ENCODE measurements at regions not wholly inside any gene's neighbourhood (a gene's known extent, or its start where the extent isn't known, plus 50 kb on each side); places are given as distances from the start of the nearest gene placed in this dataset.

DNA sequence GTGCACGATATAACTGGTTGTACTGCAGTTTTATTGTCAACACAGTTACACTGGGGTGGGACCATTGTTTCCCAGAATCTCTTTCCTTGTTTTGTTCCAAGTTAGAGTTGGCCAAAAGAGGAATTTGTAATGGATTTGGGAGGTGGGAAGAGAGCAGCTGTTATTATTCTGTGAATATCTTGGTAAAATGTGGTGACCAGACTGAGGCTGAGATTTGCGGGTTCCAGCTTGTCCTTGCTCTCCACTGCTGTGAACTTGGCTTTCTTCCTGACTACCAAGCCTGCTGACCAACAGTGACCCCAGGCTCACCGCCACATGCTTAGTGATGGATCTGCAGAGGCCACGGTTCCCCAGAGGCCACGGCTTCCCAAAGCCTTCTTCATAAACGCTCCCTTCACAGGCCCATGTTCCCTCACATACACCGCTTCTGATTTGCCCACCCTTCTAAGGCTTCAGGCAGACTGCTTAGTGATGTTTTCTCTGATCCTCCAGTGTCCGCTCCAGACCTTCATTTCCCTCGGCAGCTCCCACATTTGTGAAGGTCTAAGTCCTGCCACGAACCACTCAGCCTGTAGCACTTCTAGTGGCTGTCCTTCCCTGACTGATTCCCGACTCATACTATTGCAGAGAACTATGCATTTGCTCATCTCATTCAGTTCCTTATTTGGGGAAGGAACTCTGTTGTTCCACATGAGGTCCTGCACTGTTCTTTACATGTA lies 525.5 kb upstream of the RGMA start:
- DNase-seq, result no peak

DNA sequence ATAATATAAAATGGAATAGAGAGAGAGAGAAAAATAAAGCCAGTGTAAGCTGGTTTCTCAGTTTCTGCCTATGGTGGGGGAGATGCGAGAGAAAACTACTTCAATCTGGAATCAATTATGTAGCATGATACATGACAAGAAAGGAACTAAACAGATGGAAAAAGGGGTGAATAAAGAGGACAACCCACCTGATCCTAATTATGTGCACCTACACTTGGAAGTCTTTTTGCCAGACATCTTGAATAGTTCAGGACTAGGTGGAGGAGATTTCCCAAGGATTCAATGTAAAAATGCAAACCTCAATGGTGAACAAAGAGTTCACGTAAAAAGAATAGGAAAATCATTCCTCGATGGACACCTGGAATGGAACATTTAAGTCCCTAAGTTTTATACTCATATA lies 524.4 kb upstream of the RGMA start:
- DNase-seq, result no peak

DNA sequence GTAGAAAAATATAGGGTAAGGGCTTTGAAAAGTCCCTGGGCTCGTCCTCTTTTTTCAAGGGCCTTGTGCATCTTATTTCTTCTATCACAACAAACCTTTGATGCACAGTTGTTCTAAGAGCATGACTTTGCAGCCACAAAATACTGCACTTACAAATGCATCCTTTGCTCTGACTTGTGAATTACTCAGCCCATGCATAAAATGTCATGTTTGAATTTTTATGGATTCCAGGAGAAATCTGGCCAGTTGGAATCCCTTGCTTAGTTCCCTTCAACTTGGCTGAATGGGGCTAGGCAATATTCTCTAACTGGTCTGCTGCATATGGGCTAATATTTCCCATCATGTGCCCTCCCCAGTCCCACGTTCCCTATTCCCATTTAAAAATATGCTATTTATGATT lies 523.9 kb upstream of the RGMA start:
- no peak for DNase-seq

DNA sequence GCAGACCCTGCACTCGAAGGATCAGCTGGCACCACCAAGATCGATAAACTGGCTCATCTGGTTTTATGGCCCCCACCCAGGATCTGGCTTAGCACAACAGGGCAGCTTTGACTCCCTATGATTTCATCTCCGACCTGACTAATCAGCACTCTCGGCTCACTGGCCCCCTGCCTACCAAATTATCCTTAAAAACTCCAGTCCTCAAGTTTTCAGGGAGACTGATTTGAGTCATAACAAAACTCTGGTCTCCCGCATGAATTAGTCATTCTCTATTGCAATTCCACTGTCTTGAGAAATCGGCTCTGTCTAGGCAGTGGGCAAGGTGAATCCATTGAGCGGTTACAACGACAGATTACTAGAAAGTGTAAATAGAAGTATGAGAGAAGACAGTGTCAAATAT lies 521.9 kb upstream of the RGMA start:
- no peak for DNase-seq

DNA sequence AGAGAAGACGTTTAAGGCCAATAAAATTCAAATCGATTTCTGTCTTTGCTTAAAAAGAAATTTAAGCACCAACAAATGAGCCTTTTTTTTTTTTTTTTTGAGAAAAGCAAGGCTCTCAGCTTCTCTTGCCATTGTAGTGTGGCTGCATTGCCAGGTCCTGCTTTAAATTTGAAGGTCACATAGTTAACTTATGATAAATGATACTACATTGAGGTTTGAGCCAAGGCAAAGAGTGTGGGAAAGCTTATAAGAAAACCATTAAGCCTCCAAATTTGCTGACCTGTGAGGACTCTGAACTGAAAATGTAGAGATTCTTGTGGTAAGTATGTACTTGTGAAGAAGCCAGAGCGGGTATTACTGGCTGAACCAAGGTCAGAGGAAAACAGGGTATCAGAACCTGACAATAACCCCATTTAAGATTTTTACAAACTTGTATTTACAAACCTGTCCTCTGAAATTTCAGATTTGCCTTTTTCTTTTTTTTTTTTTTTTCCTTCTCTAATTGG lies 519.7 kb upstream of the RGMA start:
- DNase-seq, result no peak

DNA sequence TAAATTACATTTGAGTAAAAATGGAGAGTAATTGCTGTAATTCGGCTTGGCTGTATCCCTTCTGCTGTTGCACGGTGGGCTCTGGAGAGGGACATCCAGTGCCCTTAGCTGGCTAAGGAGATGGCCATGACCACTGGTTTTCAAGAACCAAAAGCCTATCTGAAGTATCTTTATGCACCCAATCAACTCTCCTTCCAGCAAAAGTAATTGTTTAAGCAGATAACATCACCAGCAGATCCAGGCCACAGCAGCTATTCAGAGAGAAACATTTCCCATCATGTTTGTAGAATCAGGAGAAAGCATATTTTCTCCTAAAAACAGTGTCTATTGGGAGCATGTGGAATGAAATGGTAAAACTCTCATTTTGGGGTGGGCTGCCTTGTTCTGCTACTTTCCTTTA lies 514.5 kb upstream of the RGMA start:
- no peak for DNase-seq

DNA sequence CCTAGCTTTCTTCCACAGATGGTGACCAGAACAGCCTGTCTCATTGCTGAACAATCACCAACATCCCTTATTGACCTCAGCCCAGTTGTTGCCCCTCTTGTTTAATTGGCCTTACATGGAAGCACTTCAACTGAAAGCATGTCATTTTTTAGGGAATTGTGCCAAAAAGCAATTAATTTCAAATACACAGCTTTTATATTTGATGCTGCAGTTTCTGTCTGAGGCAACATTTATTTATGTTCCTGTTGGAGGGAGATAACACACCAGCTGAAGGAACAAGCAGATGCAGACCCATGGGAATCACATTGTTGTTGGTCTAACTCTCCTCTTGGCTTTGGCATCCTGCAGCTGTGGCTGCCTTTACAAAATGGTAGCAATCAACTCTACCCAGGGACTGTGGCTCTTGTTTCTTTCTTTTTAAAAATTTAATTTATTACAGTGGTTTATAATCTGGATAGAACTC lies 498.1 kb upstream of the RGMA start:
- DNase-seq, result no peak

DNA sequence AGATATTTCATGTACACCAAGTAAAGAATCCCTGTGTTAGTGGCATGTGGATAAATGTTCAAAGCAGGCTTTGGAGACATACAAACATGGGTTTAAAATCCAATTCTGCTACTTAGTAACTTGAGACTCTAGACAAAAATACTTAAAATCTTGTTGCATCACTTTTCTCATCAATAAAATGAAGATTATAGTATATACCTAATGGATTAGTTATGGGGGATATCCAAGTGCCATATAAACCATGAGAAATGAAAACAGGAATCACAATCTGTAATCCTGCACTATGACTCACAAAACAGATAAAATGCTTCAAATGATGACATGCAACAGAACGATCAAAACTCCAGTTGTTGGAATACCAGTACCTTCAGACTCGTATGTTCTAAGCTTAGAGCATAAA lies 496.0 kb upstream of the RGMA start:
- DNase-seq, result no peak

DNA sequence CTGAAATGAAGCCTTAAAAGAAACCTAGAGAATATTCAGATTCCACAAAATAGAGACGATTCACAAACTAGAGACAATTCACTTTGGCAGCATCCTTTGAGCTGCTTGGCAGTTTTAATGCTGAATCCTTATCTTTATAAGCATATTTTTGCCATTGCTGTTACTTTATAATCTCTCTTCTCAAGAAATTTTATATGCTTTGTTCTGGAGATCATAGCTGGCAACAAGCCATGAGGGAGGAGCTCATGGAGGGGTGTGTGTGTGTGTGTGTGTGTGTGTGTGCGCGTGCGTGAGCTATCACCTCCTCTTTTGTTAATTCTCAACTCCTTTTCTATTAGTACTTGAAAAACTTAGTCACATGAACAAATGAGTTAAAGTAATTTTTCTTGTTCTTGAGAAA lies 495.0 kb upstream of the RGMA start:
- DNase-seq, result no peak

DNA sequence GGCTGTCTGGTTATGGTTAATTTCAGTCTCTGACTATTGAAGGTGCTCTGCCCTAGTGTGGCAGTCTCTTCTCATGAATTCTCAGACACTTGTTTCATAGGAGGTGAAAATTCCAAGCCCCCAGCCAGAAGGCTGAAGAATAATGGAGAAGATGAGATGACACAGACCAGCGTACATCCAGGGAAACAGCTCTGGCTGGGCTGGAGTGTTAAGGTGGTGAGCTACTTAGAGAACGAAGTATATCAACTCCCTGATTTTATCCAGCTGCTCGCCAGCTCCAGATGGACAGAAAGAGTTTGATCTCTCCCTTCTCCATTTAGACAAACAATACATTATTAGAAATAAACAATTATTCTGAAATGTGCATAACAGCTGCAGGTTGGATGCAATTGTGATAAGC lies 494.5 kb upstream of the RGMA start:
- no peak for DNase-seq

DNA sequence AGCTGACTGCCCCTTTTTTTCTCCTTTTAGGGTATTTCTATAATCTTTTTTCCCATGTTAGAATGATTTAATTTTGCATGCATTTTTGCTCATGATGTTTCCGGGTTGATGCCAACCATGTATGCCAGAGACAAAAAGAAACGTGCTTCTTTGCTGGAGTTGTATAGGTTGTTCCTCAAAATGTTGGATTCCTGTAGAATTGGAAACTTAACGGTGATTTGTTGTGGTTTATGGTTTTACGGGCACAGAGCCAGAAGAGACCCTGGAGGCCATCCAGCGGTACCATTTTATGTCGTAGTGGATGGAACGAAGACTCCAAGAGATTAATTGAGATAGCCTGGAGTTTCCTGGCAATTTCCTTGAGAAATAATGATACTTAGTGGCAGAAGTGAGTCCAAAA lies 481.5 kb upstream of the RGMA start:
- DNase-seq, result no peak

DNA sequence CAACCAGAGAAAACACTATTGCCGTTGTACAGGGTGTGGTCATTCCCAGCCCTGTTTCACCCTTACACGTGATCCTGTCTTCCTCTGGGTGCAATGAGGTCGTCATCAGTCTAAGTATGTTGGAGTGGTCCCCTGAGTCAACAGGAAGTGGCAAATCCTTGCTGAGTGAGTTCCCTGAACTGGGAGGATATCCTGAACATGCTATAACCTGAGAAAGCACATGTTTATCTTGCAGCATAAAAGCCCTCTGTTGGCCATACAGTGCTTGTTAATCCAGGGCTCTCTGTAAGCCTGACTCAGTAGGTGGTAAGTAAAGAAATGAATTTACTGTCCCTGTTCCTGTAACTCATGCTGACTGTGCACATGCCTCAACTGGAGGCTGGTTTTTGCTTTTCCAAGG lies 477.8 kb upstream of the RGMA start:
- DNase-seq, result no peak

DNA sequence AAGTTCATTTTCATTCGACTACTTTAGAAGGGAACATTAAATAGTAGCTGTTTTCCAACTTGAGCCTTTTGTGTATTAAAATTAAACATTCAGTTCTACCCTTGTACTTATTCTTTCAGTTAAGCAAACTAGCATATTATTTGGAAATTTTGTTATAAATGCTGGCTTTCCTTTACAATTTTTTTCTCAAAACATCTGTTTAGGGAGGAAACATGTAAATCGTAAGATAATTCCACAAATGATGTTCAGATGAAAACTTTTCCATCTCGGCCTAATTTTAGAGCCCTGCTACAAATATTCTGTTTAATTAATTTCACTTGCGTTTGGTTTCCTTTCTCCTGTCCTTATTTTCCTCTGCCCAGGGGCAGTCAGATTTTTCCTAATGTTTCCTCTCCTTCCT lies 476.2 kb upstream of the RGMA start:
- no peak for DNase-seq

DNA sequence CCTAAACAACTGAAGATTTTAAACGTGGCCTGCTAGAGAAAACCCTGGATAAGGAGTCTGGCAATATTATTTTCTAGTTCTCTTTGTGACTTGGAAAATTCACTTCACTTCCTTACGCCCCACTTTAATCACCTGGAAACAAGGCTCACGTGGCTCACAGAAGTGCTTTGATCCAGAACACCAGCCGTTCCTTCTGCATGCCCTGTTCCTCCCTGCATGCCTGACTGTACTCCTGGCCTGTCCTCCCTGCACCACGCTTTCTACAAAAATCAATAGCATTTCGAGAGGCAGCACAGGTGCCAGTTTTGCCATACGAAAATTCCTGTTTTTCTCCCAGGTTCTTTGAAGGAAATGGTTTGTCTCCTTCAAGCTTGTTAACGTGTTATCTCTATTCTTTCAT lies 474.2 kb upstream of the RGMA start:
- no peak for DNase-seq

DNA sequence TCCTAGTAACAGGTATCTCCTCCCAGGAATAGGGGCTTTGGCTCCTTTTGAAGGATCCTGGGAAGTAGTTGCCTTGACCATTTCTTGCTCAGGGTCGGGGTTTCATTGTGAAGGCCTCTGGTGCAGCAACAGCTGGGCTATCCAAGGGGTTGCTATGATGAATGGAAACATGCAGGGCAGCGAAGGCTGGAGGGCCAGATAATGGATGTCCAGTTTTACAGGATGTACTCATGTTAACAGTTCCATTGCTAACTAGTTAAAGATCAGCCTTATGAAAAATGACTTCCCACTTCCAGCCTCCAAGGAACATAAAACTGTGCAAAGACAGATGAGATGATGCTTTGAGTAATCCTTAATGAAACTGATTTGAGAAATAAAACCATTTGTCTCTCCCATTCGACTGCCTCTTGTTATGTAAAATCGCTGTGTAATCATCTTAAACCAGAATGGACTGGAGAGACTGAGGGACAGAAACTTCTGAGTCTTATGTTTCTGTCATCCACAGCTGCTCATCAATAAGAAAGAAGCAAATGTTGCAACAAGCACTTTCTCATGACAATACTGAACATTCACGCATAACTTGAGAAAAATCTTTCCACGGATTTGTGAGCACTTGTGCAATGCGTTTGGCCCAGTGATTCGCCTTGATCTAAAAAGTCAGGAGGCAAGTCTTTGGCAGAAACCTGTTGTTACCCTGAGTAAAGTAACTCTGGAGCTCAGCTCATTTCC lies 473.5 kb upstream of the RGMA start:
- no peak for DNase-seq

DNA sequence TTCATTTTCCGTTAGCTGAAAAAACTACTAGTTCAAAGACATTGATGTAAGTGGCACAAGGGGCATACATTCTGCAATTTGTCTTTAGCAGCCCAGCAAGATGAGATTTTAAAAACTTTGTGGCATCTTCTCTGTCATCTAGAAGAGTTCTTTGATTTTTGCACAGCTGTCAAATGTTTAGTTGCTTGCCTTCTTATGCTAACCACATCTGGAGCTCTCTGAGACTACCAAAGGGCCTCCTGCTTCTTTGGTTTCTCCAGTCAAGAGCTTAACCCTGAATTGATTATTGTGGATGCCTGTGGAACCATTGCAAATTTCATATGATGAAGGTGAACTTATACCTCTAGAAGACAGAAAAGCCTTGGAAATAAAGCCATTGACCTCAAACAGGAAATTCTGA lies 468.7 kb upstream of the RGMA start:
- DNase-seq, result no peak

DNA sequence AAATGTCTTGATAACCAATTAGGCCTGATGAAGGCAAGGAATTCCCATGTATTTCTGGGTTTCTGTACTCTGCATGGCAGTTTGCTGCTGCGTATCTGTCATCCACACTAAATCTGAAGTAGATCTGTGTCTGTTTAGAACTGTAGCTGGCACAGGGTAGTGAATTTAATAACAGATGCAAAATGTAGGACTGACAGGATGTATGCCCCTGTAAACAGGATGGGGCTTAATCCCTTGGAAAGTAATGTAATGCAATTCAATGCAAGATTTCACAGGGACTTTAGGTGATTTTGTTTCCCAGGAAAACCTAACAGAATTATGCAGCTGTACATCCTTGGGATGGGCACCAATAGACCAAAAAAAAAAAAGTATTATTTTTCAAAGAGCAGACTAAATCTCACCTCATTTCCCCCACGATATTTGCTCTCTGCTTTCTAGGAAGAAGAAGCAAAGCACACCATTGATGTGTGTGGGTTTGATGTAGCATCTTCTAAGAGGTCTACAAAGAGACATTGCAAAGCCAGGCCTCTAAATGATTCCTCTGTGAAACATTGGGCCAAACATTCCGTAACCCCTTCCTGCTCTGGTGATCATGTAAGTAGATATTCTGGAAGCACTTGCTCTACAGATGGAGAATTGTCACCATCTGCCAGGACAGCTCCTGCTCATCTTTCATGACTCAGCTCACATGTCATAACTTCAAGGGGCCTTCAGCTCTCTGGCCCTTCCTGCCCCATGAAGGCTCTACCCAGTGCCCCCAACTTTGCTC lies 464.3 kb upstream of the RGMA start:
- DNase-seq, result no peak

DNA sequence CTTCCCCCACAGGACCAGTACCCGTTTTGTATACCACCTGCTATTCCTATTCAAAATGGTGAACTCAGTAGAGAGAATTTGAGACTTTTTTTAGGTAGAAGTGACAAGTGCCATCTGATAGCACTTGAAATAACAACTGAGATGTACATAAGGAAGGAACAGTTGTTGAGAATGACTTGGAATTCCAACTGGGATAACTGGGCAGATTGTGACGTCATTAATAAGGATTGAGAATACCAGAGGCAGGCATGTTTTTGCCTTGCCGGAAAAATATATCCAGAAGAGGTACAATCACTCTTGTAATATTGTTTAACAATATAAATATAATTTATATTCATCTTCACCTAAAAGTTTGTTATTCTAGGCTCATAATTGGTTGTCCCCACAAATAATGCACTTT lies 454.1 kb upstream of the RGMA start:
- no peak for DNase-seq

DNA sequence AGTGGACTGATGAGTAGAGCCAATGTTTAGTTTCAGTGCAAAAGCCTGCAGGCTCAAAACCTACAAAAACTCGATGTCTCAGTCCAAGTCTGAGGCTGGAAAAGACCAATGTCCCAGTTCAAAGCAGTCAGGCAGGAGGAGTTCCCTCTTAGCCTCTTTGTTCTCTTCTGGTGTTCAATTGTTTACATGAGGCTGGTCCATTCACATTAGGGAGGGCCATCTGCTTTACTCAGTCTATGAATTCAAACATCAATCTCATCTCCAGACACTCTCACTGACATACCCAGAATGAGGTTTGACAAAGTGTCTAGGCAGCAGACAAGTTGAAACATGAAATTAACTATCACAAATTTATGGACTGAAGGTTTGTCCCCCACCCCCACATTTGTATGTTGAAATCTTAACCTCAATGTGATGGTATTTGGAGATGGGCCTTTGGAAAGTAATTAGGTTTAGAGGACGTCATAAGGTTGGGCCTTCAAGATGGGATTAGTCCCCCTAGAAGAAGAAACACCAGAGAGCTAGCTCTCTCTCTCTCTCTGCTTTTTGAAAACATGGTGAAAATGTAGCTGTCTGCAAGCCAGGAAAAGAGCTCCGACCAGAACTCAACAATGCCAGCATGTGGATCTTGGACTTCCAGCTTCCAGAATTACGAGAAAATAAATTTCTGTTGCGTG lies 438.5 kb upstream of the RGMA start:
- DNase-seq, result no peak

DNA sequence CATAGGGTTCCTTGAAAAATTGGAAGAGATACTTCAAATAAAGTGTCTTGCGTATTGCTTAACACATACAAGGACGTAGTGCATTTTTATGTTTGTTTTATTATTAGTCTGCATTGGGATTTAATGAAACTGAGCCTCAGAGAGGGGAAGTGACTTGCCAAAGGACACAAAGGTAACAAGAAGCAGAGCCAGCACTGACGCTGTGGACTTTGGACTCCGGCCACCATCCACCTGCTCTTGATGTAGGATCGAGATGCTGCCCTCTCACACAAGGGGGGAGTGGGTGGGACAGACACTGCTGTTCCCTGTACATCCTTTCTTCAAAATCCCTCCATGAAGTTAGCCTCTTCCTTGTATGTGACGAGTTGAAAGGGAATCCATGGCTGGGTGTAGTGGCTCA lies 435.4 kb upstream of the RGMA start:
- DNase-seq, result no peak

DNA sequence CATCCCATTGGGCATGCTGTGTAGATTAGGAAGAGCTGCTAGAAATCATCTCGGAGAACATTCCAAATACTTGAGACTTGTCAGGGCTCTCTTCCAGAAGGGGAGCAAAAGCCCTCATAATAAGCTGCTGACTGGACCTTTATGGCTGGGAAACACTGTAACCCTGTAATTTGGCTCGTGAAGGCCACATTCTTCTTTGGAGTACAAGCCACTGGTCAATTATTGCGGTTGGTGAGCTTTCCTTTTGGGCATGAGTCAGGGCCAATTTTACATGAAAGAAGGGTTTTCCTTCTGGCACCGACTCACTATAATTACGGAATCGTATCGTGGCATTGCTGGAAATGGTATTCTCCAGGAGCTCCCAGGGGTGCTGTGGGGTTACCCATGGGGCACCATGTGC lies 434.5 kb upstream of the RGMA start:
- DNase-seq, result no peak

DNA sequence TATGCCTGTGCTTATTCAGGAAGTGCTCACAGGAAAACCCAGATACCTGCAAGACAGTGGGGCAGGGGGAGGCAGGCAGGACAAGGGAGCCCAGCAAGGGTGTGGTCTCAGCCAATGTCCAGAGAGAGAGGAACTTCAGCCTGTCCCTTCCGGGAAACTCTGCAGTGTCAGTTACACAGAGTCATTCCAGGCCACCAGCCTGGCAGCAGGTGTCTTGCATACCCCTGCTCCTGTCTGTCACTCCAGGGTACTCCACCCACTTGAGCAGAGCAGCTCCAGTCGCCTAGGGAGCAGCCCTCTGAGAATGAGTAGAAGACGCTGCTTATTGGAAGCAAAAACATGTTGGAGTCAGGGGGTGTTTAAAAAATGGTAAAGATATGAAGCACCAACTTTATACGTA lies 431.2 kb upstream of the RGMA start:
- no peak for DNase-seq

DNA sequence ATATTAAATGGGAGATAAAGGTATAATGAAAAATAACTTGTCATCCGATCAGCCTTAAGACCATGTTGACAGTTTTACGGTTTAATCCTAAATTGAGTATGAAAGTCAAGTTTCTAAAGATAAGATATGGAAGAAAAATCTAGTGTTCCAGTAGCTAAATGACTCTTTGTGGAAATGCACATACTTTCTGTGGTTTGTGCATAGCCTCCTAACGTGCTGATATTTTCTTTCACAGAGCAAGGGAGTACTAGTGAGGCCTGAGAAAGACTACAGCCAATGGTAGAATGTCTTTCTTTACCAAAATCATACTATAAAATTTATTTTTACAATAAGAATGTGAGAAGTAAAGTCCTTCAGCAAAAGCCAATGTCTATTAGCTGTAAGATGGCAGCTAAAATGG lies 430.6 kb upstream of the RGMA start:
- no peak for DNase-seq

Measured in stimulated activated CD4-positive, alpha-beta T cell treated with anti-CD3 and anti-CD28 coated beads, Interleukin-15, amount 100 ng/mL, for 24 hours (primary cell).